ENCODE measurements at regions not wholly inside any gene's neighbourhood (a gene's known extent, or its start where the extent isn't known, plus 50 kb on each side); places are given as distances from the start of the nearest gene placed in this dataset.

DNA sequence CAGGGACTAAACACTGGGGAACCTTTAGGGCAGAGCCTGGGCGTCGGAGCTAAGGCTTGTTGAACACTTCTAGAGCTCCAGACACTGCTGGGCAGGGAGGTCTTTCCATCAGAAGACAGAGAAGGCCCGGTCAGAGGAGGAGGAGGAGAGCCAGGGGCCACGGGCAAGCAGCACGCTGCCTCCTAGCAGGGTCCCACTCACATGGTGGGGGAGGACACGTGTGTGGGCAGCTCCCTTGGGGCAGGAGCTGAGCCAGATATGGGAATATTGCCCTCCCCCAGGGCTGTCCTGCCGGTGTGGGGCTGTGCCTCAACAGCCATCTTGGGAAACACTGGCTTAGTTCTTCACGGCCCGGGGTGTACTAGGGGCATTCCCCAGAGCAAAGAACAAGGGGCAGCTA is 89.6 kb upstream of the TLE3 start (continued):
- TF ChIP-seq EGR1 (IDR thresholded peaks at IDR 0.05; ENCODE audit: low read depth) (no peak), TCF7L2 (IDR thresholded peaks at IDR 0.05; ENCODE audit: borderline replicate concordance, extremely low read depth, insufficient read depth, insufficient read length) (no peak), YY1 (IDR thresholded peaks at IDR 0.05; ENCODE audit: extremely low read depth, insufficient replicate concordance, low read depth, low read length) (no peak), CEBPB (IDR thresholded peaks at IDR 0.05; ENCODE audit: low read depth) (no peak), RAD21 (IDR thresholded peaks at IDR 0.05; ENCODE audit: low read depth) (no peak), POLR2A (IDR thresholded peaks at IDR 0.05; ENCODE audit: borderline replicate concordance, extremely low read depth, insufficient read depth, insufficient read length) (no peak)

- ATAC-seq (no peak), DNase-seq (ENCODE audit: low read depth, low spot score) (no peak)
- TF ChIP-seq CTCF (IDR thresholded peaks at IDR 0.05 in 2 of 3, conservative IDR thresholded peaks at IDR 0.05 in 1 of 3; ENCODE audit: borderline replicate concordance in 1 of 3, insufficient read depth in 1 of 3, low read depth in 2 of 3, low read length in 2 of 3) (no peak), POLR2AphosphoS5 (IDR thresholded peaks at IDR 0.05; ENCODE audit: low read depth, low read length) (no peak)
- TF ChIP-seq, protein P1, sequence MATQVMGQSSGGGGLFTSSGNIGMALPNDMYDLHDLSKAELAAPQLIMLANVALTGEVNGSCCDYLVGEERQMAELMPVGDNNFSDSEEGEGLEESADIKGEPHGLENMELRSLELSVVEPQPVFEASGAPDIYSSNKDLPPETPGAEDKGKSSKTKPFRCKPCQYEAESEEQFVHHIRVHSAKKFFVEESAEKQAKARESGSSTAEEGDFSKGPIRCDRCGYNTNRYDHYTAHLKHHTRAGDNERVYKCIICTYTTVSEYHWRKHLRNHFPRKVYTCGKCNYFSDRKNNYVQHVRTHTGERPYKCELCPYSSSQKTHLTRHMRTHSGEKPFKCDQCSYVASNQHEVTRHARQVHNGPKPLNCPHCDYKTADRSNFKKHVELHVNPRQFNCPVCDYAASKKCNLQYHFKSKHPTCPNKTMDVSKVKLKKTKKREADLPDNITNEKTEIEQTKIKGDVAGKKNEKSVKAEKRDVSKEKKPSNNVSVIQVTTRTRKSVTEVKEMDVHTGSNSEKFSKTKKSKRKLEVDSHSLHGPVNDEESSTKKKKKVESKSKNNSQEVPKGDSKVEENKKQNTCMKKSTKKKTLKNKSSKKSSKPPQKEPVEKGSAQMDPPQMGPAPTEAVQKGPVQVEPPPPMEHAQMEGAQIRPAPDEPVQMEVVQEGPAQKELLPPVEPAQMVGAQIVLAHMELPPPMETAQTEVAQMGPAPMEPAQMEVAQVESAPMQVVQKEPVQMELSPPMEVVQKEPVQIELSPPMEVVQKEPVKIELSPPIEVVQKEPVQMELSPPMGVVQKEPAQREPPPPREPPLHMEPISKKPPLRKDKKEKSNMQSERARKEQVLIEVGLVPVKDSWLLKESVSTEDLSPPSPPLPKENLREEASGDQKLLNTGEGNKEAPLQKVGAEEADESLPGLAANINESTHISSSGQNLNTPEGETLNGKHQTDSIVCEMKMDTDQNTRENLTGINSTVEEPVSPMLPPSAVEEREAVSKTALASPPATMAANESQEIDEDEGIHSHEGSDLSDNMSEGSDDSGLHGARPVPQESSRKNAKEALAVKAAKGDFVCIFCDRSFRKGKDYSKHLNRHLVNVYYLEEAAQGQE (IDR thresholded peaks at IDR 0.05; ENCODE audit: low read depth), result no peak
- ChIA-PET CTCF (no interaction called here), POLR2A (no interaction called here), RAD21 (ENCODE audit: low non-redundant PET in 1 of 2, low total read pairs in 2 of 2, uncharacterized antibody in 2 of 2, unreplicated experiment in 2 of 2) (no interaction called here)
- H4K20me1 ChIP-seq (ENCODE audit: insufficient read depth), result no peaks in the 10 kb centered on the region
- no peak overlapping the region for H3K9ac ChIP-seq (ENCODE audit: low read length)
- H3K4me1 ChIP-seq (ENCODE audit: control insufficient read depth in 1 of 2, insufficient read depth in 2 of 2, low read length in 2 of 2), result peaks cover under 1 to 5% of the 10 kb centered on the region in 2 experiments; a peak in 2 of 4 replicates
- H3K27me3 ChIP-seq (ENCODE audit: insufficient read depth, low read length), result no peaks in the 10 kb centered on the region
- H3K4me3 ChIP-seq (replicated peaks in 1 of 2; ENCODE audit: low read depth in 1 of 2, low read length in 2 of 2), result no peak overlapping the region
- no peak overlapping the region for H2AFZ ChIP-seq (ENCODE audit: low read depth, low read length, poor library complexity, severe bottlenecking)
- H3K9me2 ChIP-seq (ENCODE audit: insufficient read depth), result no peaks in the 10 kb centered on the region
- H3K27ac ChIP-seq (ENCODE audit: low read depth, low read length), result no peak overlapping the region
- no TSS peak for BruUV-seq (replicated peaks)
- no peaks in the 10 kb centered on the region for H3K36me3 ChIP-seq (ENCODE audit: control insufficient read depth in 1 of 2, insufficient read depth in 2 of 2, low read length in 2 of 2)
- H3K4me2 ChIP-seq (ENCODE audit: low read length), result no peak overlapping the region
- H3K79me2 ChIP-seq (ENCODE audit: insufficient read depth, low read length), result no peaks in the 10 kb centered on the region
- intact Hi-C loops (cut with micrococcal nuclease), result no loop called here
- H3K9me3 ChIP-seq (ENCODE audit: control insufficient read depth in 1 of 2, insufficient read depth in 1 of 2, low read depth in 1 of 2, low read length in 2 of 2), result no peaks in the 10 kb centered on the region
Measured at GRCh38 chr15:70186152-70186551, 88.4 kb upstream of the TLE3 start.
